ENCODE measurements at regions not wholly inside any gene's neighbourhood (a gene's known extent, or its start where the extent isn't known, plus 50 kb on each side); places are given as distances from the start of the nearest gene placed in this dataset.
A peak's percentile ranks its signal among the peaks of the same experiment; 100 is the strongest.

DNA sequence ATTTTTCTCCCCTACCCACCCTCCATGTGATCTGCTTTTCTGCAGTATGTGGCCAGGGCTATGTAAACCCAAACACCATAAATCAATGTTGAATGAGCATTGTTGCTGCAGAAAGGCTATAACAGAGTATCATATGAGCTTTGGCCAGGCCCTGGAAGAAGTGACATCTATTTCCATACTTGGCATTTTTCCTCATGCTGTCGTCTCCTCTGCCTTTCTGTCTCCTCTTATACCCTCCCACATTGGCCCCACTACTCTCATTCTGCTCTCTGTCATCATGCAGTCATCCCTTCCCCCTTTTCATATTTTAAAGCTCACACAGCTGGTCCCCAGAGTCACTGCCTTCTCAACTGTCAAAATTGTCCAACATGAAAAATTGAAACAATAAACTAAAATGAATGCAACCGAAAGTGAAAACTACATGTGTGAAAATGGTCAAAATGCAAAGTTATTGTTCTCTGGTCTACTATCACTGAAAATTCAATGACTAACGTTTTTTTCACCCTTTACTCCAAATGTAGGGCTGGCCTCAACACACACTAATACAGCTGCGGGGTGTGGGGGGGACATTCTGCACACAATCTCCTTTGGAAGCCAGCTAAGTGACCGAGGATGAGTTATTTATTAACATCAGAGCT lies 290.7 kb upstream of the TMPO start:
- H3K4me2 ChIP-seq (ENCODE audit: insufficient read depth, insufficient read length, low read length), result no peak overlapping the region
- DNase-seq, result no peak
- H2BK5ac ChIP-seq (ENCODE audit: insufficient read length, low read length), result no peak overlapping the region
- H2BK20ac ChIP-seq (ENCODE audit: low read depth, low read length, poor library complexity, severe bottlenecking), result no peak overlapping the region
- H3K56ac ChIP-seq (ENCODE audit: insufficient read length, low read depth, low read length), result no peak overlapping the region
- no peaks in the 10 kb centered on the region for H3K23me2 ChIP-seq (ENCODE audit: insufficient read length, low read depth, low read length, poor library complexity, severe bottlenecking)
- TF ChIP-seq, protein P1, sequence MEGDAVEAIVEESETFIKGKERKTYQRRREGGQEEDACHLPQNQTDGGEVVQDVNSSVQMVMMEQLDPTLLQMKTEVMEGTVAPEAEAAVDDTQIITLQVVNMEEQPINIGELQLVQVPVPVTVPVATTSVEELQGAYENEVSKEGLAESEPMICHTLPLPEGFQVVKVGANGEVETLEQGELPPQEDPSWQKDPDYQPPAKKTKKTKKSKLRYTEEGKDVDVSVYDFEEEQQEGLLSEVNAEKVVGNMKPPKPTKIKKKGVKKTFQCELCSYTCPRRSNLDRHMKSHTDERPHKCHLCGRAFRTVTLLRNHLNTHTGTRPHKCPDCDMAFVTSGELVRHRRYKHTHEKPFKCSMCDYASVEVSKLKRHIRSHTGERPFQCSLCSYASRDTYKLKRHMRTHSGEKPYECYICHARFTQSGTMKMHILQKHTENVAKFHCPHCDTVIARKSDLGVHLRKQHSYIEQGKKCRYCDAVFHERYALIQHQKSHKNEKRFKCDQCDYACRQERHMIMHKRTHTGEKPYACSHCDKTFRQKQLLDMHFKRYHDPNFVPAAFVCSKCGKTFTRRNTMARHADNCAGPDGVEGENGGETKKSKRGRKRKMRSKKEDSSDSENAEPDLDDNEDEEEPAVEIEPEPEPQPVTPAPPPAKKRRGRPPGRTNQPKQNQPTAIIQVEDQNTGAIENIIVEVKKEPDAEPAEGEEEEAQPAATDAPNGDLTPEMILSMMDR (conservative IDR thresholded peaks at IDR 0.05), result no peak
- H2BK12ac ChIP-seq (ENCODE audit: insufficient read length, low read depth, low read length), result no peak overlapping the region
- peaks cover 20 to 26% of the 10 kb centered on the region in 2 experiments for H3K4me1 Mint-ChIP-seq
- H3K27ac Mint-ChIP-seq, result peak overlapping the region in 1 of 3 experiments; percentile 1; a peak in 2 of 7 replicates
- no peak overlapping the region for H2BK15ac ChIP-seq (ENCODE audit: low read depth, low read length)
- no peak overlapping the region for H2BK120ac ChIP-seq (ENCODE audit: low read depth, low read length, poor library complexity, severe bottlenecking)
- H3K9ac ChIP-seq (ENCODE audit: extremely low read depth, insufficient read length, low read length), result no peak overlapping the region
- H3K4me1 ChIP-seq (ENCODE audit: insufficient read depth, low read length), result no peaks in the 10 kb centered on the region; the same call in 1 of the 2 replicates
- no peak overlapping the region for H4K91ac ChIP-seq (ENCODE audit: insufficient read length, low read depth, low read length)
- H4K8ac ChIP-seq (replicated peaks; ENCODE audit: insufficient read length, low read depth, low read length), result no peak overlapping the region
- WGBS (ENCODE audit: extremely low coverage, insufficient read length, low lambda C conversion rate), result no CpG with 5 or more reads among the region's 5 CpGs
- no peaks in the 10 kb centered on the region for H3K9me3 Mint-ChIP-seq
- no peak overlapping the region for H3K4ac ChIP-seq (ENCODE audit: low read depth, low read length)
- no peaks in the 10 kb centered on the region for H3K9me3 ChIP-seq (ENCODE audit: control insufficient read depth, low read depth, low read length)
- no peak overlapping the region for H3K23ac ChIP-seq (ENCODE audit: insufficient read length, low read depth, low read length)
- no peak overlapping the region for H3K27ac ChIP-seq (ENCODE audit: insufficient read length, low read depth, low read length)
- no peak overlapping the region for H2AFZ ChIP-seq (ENCODE audit: low read length)
- no peak overlapping the region for H2AK5ac ChIP-seq (ENCODE audit: insufficient read length, low read length)
- H3K36me3 Mint-ChIP-seq (ENCODE audit: insufficient read depth in 1 of 3, low read depth in 3 of 3), result no peaks in the 10 kb centered on the region
- H3K4me3 Mint-ChIP-seq, result no peak overlapping the region
- no peak overlapping the region for H3T11ph ChIP-seq (ENCODE audit: low read length)
- H3K27me3 ChIP-seq (ENCODE audit: insufficient read depth, low read length), result no peaks in the 10 kb centered on the region
- H3K18ac ChIP-seq (ENCODE audit: insufficient read length, low read depth, low read length), result no peak overlapping the region
- no peak overlapping the region for H4K5ac ChIP-seq (ENCODE audit: insufficient read length, low read depth, low read length)
- no peaks in the 10 kb centered on the region for H3K79me2 ChIP-seq (ENCODE audit: insufficient read depth, low read length)
- no peaks in the 10 kb centered on the region for H3K79me1 ChIP-seq (ENCODE audit: insufficient read depth, low read depth, low read length, poor library complexity, severe bottlenecking)
- no peak overlapping the region for H3K14ac ChIP-seq (ENCODE audit: insufficient read depth, low read length)
- no peaks in the 10 kb centered on the region; the same call in 1 of the 2 replicates for H3K27me3 Mint-ChIP-seq (ENCODE audit: low read depth)
- H4K20me1 ChIP-seq (ENCODE audit: control insufficient read depth, insufficient read depth, insufficient read length), result no peaks in the 10 kb centered on the region

Data from H9 (cell line).